ENCODE measurements at regions not wholly inside any gene's neighbourhood (a gene's known extent, or its start where the extent isn't known, plus 50 kb on each side); places are given as distances from the start of the nearest gene placed in this dataset.

- no peak overlapping the region for H3K4me3 ChIP-seq
- no peaks in the 10 kb centered on the region for H3K36me3 ChIP-seq
These were observed 559.7 kb downstream of the JRKL start for GRCh38 chr11:96949464-96949863.

GRCh38 chr11:96954587-96955242 is 564.9 kb downstream of the JRKL start:
- TF ChIP-seq POLR2AphosphoS5 (IDR thresholded peaks at IDR 0.05) (no peak), CTCF (IDR thresholded peaks at IDR 0.05) (no peak), POLR2A (IDR thresholded peaks at IDR 0.05) (no peak)
- no peaks in the 10 kb centered on the region for H3K4me1 ChIP-seq
- no peaks in the 10 kb centered on the region for H3K36me3 ChIP-seq
- H3K27me3 ChIP-seq, result no peaks in the 10 kb centered on the region
- H3K4me3 ChIP-seq, result no peak overlapping the region
- DNase-seq (ENCODE audit: low spot score in 2 of 2), result no peak
- no peak overlapping the region for H3K27ac ChIP-seq
- intact Hi-C loops (cut with DNase I; ENCODE audit: low total_unique reads), result no loop called here
- no peaks in the 10 kb centered on the region for H3K9me3 ChIP-seq

More at GRCh38 chr11:96949464-96949863, 559.7 kb downstream of the JRKL start:
- Histone ChIP-seq H3K4me1 (no peaks in the 10 kb centered on the region), H3K27me3 (no peaks in the 10 kb centered on the region), H3K9me3 (no peaks in the 10 kb centered on the region), H3K27ac (no peak overlapping the region)
- TF ChIP-seq POLR2AphosphoS5 (IDR thresholded peaks at IDR 0.05), result no peak
- no peak for TF ChIP-seq CTCF (IDR thresholded peaks at IDR 0.05)
- TF ChIP-seq POLR2A (IDR thresholded peaks at IDR 0.05), result no peak
- DNase-seq (ENCODE audit: low spot score in 2 of 2), result no peak
- intact Hi-C loops (cut with DNase I; ENCODE audit: low total_unique reads), result no loop called here

DNA sequence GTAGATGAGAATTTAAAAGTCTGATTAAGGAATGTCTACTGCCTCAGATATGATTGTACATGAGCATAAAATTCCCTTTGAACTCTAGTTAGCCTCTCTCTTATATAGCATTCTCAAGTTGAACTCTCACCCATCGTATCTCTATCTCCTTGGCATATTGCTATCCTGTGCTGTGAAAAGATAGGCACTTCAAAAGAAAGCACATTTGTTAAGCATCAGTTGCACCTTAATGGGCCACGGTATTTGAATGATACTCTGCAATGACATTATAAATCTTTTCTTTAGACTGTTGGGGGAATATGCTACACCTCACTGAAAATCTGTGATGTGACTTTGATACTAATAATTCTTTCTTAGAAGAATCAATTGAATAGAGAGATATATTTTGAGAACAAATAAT is 570.7 kb downstream of the JRKL start:
- TF ChIP-seq POLR2AphosphoS5 (IDR thresholded peaks at IDR 0.05), result no peak
- no peak for TF ChIP-seq POLR2A (IDR thresholded peaks at IDR 0.05)
- TF ChIP-seq CTCF (IDR thresholded peaks at IDR 0.05), result no peak
- intact Hi-C loops (cut with DNase I; ENCODE audit: low total_unique reads), result no loop called here

DNA sequence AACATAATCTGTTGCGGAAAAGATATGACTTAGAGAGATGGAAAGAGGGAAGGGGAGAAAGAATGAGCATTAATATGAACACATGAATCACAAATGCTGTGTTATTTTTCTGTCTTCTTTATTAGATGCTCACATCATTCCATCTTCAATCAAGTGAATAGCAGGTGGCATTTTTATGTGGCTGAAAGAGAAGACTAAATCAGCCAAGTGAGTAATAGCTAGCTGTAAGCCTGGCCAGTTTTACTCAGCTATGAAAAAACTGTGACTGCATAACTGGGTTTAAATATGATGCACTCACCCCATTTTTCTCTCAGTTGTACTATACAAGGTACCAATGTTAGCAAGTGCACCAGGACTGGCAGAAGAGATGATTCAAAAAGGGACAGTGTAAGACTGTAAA is 571.1 kb downstream of the JRKL start:
- Histone ChIP-seq H3K9me3 (no peaks in the 10 kb centered on the region), H3K27ac (no peak overlapping the region), H3K4me3 (no peak overlapping the region), H3K36me3 (no peaks in the 10 kb centered on the region), H3K27me3 (no peaks in the 10 kb centered on the region), H3K4me1 (no peaks in the 10 kb centered on the region)
- intact Hi-C loops (cut with DNase I; ENCODE audit: low total_unique reads), result no loop called here
- TF ChIP-seq POLR2A (IDR thresholded peaks at IDR 0.05), result no peak
- TF ChIP-seq POLR2AphosphoS5 (IDR thresholded peaks at IDR 0.05), result no peak
- no peak for TF ChIP-seq CTCF (IDR thresholded peaks at IDR 0.05)
- DNase-seq (ENCODE audit: low spot score in 2 of 2), result no peak

More for the DNA sequence above, 570.7 kb downstream of the JRKL start:
- H3K27me3 ChIP-seq, result no peaks in the 10 kb centered on the region
- no peak overlapping the region for H3K27ac ChIP-seq
- DNase-seq (ENCODE audit: low spot score in 2 of 2), result no peak
- no peaks in the 10 kb centered on the region for H3K4me1 ChIP-seq
- H3K36me3 ChIP-seq, result no peaks in the 10 kb centered on the region
- no peak overlapping the region for H3K4me3 ChIP-seq
- no peaks in the 10 kb centered on the region for H3K9me3 ChIP-seq

DNA sequence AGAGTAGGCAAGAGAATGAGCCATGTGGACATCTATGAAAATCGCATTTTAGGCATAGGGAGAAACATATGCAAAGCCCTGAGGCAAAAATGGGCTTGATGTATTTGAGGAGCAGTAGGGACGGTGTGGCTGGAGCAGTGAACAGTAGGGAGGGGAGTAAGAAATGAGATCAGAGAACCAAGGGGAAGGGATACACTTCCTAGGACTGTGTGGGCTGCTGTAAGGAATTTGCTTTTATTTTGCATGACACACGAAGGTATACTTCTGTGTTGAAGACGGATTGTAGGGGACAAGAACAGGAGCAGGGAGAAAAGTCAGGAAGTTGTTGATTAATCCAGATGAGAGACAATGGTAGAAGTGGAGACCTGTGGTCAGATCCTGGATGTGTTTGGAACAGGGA is 572.1 kb downstream of the JRKL start:
- no peak for DNase-seq (ENCODE audit: low spot score in 2 of 2)
- no peaks in the 10 kb centered on the region for H3K4me1 ChIP-seq
- no peaks in the 10 kb centered on the region for H3K27me3 ChIP-seq
- intact Hi-C loops (cut with DNase I; ENCODE audit: low total_unique reads), result no loop called here
- H3K27ac ChIP-seq, result no peak overlapping the region
- TF ChIP-seq CTCF (IDR thresholded peaks at IDR 0.05) (no peak), POLR2A (IDR thresholded peaks at IDR 0.05) (no peak), POLR2AphosphoS5 (IDR thresholded peaks at IDR 0.05) (no peak)
- H3K36me3 ChIP-seq, result no peaks in the 10 kb centered on the region
- no peaks in the 10 kb centered on the region for H3K9me3 ChIP-seq
- no peak overlapping the region for H3K4me3 ChIP-seq

Measured in breast epithelium (tissue), 4 donors.